HepG2 (cell line): ENCODE measurements at regions not wholly inside any gene's neighbourhood (a gene's known extent, or its start where the extent isn't known, plus 50 kb on each side); places are given as distances from the start of the nearest gene placed in this dataset.

Experiments used
- ATM ChIP-seq: fragments of 450-650 bp; IDR thresholded peaks from 2 replicates; pipeline ENCODE4 v1.7.1; 2017; ENCODE audit warnings: mild to moderate bottlenecking, borderline replicate concordance
- BRCA1 ChIP-seq: sonication (generic); formaldehyde crosslinking; IDR thresholded peaks from 2 replicates; pipeline ENCODE4 v1.4.0; 2020; ENCODE audit warnings: missing genetic modification reagents
- HCFC1 ChIP-seq: fragments of 150-350 bp; IDR thresholded peaks from 2 replicates; pipeline ENCODE4 v1.6.1; 2014; ENCODE audit warnings: low read depth, low read length
- HNRNPLL ChIP-seq: fragments of 200-400 bp; formaldehyde crosslinking; IDR thresholded peaks from 2 replicates; pipeline ENCODE4 v1.6.1; 2017; ENCODE audit warnings: mild to moderate bottlenecking, low read depth, low read length; ENCODE audit not compliant: poor library complexity, severe bottlenecking
- HOMEZ ChIP-seq: IDR thresholded peaks from 2 replicates; pipeline ENCODE4 v1.6.1; 2016; ENCODE audit warnings: low read depth
- IRF9 ChIP-seq: sonication (generic); formaldehyde crosslinking; IDR thresholded peaks from 2 replicates; pipeline ENCODE4 v1.8.0; 2022; ENCODE audit warnings: missing genetic modification reagents, mild to moderate bottlenecking, borderline replicate concordance
- NONO ChIP-seq, 2 experiments: fragments of 450-650 bp in 1 of 2; sonication (generic) in 1 of 2; formaldehyde crosslinking in 1 of 2; IDR thresholded peaks in 1 of 2; conservative IDR thresholded peaks in 1 of 2; 2 replicates each; pipeline versions ENCODE4 v1.6.1 to v1.8.0; 2017 to 2022; ENCODE audit warnings: mild to moderate bottlenecking in 1 of 2, missing genetic modification reagents in 1 of 2, moderate library complexity in 1 of 2
- REL ChIP-seq: sonication (generic); formaldehyde crosslinking; conservative IDR thresholded peaks from 2 replicates; pipeline ENCODE4 v1.8.0; 2022; ENCODE audit warnings: mild to moderate bottlenecking, missing genetic modification reagents, moderate library complexity
- TBP ChIP-seq: sonication (generic); formaldehyde crosslinking; IDR thresholded peaks from 2 replicates; pipeline ENCODE4 v1.5.0; 2020; ENCODE audit warnings: missing genetic modification reagents
- TFE3 ChIP-seq: IDR thresholded peaks from 2 replicates; pipeline ENCODE4 v1.6.1; 2016
- ZNF343 ChIP-seq: sonication (generic); formaldehyde crosslinking; IDR thresholded peaks from 2 replicates; pipeline ENCODE4 v1.4.0; 2020; ENCODE audit warnings: mild to moderate bottlenecking, missing genetic modification reagents
- ZNF609 ChIP-seq: sonication (generic); formaldehyde crosslinking; IDR thresholded peaks from 2 replicates; pipeline ENCODE4 v1.4.0; 2020; ENCODE audit warnings: mild to moderate bottlenecking, missing genetic modification reagents, borderline replicate concordance
- ZNF761 ChIP-seq: sonication (generic); formaldehyde crosslinking; conservative IDR thresholded peaks from 2 replicates; pipeline ENCODE4 v1.4.0; 2020; ENCODE audit warnings: mild to moderate bottlenecking, missing genetic modification reagents

GRCh38 chr2:118562144-118562543 is 285.3 kb downstream of the EN1 start (continued):
- TF ChIP-seq ZNF609 (CRISPR knock-in tag), result no peak
- TF ChIP-seq BRCA1, result no peak
- TF ChIP-seq HNRNPLL, result no peak
- TF ChIP-seq HCFC1, result no peak
- TF ChIP-seq TBP (CRISPR knock-in tag), result no peak
- TF ChIP-seq IRF9 (CRISPR knock-in tag), result no peak
- TF ChIP-seq ZNF761 (CRISPR knock-in tag), result no peak
- no peak for TF ChIP-seq HOMEZ (CRISPR knock-in tag)
- TF ChIP-seq TFE3 (CRISPR knock-in tag), result no peak
- no peak for TF ChIP-seq NONO (IDR thresholded peaks at IDR 0.05)
- no peak for TF ChIP-seq NONO (CRISPR knock-in tag; conservative IDR thresholded peaks at IDR 0.05)
- TF ChIP-seq REL (CRISPR knock-in tag), result no peak
- TF ChIP-seq ZNF343 (CRISPR knock-in tag), result no peak
- TF ChIP-seq ATM, result no peak
